Right lobe of liver (tissue), 6 donors: ENCODE measurements at regions not wholly inside any gene's neighbourhood (a gene's known extent, or its start where the extent isn't known, plus 50 kb on each side); places are given as distances from the start of the nearest gene placed in this dataset.
A peak's percentile ranks its signal among the peaks of the same experiment; 100 is the strongest.

ENCODE experiments used
- ATAC-seq, 4 donors: fragments of 200-7000 bp; cut with Tn5 transposase; one replicate each; pipeline ENCODE4 v1.9.1; 2020; ENCODE audit warnings: mild to moderate bottlenecking in 4 of 4, moderate library complexity in 4 of 4
- DNase-seq, 3 donors: peaks; one replicate each; pipeline ENCODE4 v3.0.0-alpha.2; 2020
- H3K27ac ChIP-seq, 3 donors: fragments of 200-600 bp; one replicate each; pipeline ENCODE4 v1.8.0; 2022
- H3K27me3 ChIP-seq, 2 donors: fragments of 200-600 bp; one replicate each; pipeline ENCODE4 v1.8.0; 2022
- H3K36me3 ChIP-seq, 4 donors: fragments of 200-600 bp; sonication (generic) in 1 of 4; one replicate each; pipeline versions ENCODE4 v1.5.1 to v1.8.0; 2017 to 2022; ENCODE audit warnings: control low read depth in 1 of 4
- H3K4me1 ChIP-seq, 4 donors: fragments of 200-600 bp; sonication (generic) in 1 of 4; one replicate each; pipeline versions ENCODE4 v1.5.1 to v1.8.0; 2017 to 2022; ENCODE audit warnings: control low read depth in 1 of 4
- H3K4me3 ChIP-seq, 3 donors: fragments of 200-600 bp; one replicate each; pipeline ENCODE4 v1.8.0; 2022
- H3K9me3 ChIP-seq, 4 donors: fragments of 200-600 bp; sonication (generic) in 1 of 4; one replicate each; pipeline versions ENCODE4 v1.5.1 to v1.8.0; 2017 to 2022; ENCODE audit warnings: control low read depth in 1 of 4
- CTCF ChIP-seq, 4 donors: fragments of 200-600 bp in 3 of 4; fragments of 450-650 bp in 1 of 4; IDR thresholded peaks; one replicate each; pipeline versions ENCODE4 v1.5.1 to v1.8.0; 2016 to 2022; ENCODE audit warnings: antibody characterized with exemption in 4 of 4, mild to moderate bottlenecking in 2 of 4
- POLR2A ChIP-seq: fragments of 450-650 bp; IDR thresholded peaks from one replicate; pipeline ENCODE4 v1.6.1; 2017; ENCODE audit warnings: antibody characterized with exemption, mild to moderate bottlenecking
- WGBS: methylation state at CpG from one replicate; pipeline ENCODE4 v1.1.6; 2018; ENCODE audit warnings: low coverage, low lambda C conversion rate; ENCODE audit not compliant: insufficient coverage; ENCODE audit errors: missing lambda C conversion rate; 5-methylcytosine and 5-hydroxymethylcytosine counted together
- intact Hi-C, 2 donors: fragments of 100-400 bp; cut with DNase I; formaldehyde crosslinking; loops; one replicate each; pipeline versions ENCODE4 v1.11.2 to v1.14.1; 2022
- donor health status: DM: no; HTN: yes; CAD: no.
- donor health status: DM: no; HTN: no; CAD: no.
- donor health status: DM: no; HTN: no; CAD: no.
- donor health status: DM: no; HTN: yes; CAD: no.
- donor health status: DM: no; HTN: yes; CAD: no.

- WGBS, result no CpG with 5 or more reads among the region's 2 CpGs
- no peaks in the 10 kb centered on the region for H3K36me3 ChIP-seq
- H3K4me1 ChIP-seq, result no peaks in the 10 kb centered on the region
- H3K27ac ChIP-seq, result no peak overlapping the region
- H3K27me3 ChIP-seq, result no peaks in the 10 kb centered on the region
- intact Hi-C loops, result no loop called here
- ATAC-seq, result no peak
- no peaks in the 10 kb centered on the region for H3K9me3 ChIP-seq
- H3K4me3 ChIP-seq, result no peak overlapping the region
- no peak for DNase-seq
- no peak for TF ChIP-seq POLR2A
- no peak for TF ChIP-seq CTCF (IDR thresholded peaks at IDR 0.05)
Observed at GRCh38 chr1:213585402-213585801, 402.4 kb upstream of the PROX1 start.

- H3K4me1 ChIP-seq, result no peaks in the 10 kb centered on the region
- no peak overlapping the region for H3K4me3 ChIP-seq
- no peak for ATAC-seq
- intact Hi-C loops, result no loop called here
- no peaks in the 10 kb centered on the region for H3K36me3 ChIP-seq
- TF ChIP-seq POLR2A (no peak), CTCF (IDR thresholded peaks at IDR 0.05) (no peak)
- H3K27me3 ChIP-seq, result no peaks in the 10 kb centered on the region
- DNase-seq, result no peak
- no peak overlapping the region for H3K27ac ChIP-seq
- 56% methylated on average over 6 of the region's 6 CpGs for WGBS
- H3K9me3 ChIP-seq, result no peaks in the 10 kb centered on the region
Observed at GRCh38 chr1:213585959-213586586, 401.7 kb upstream of the PROX1 start.

GRCh38 chr1:213586587-213586972 lies 401.2 kb upstream of the PROX1 start:
- Histone ChIP-seq H3K9me3 (no peaks in the 10 kb centered on the region), H3K4me1 (no peaks in the 10 kb centered on the region), H3K27ac (no peak overlapping the region), H3K36me3 (no peaks in the 10 kb centered on the region), H3K27me3 (no peaks in the 10 kb centered on the region), H3K4me3 (no peak overlapping the region)
- WGBS, result no CpG with 5 or more reads among the region's 1 CpG
- no peak for TF ChIP-seq POLR2A
- no peak for TF ChIP-seq CTCF (IDR thresholded peaks at IDR 0.05)
- ATAC-seq (peak in 1 of 4 donors; percentile 47), DNase-seq (no peak)
- intact Hi-C loops, result no loop called here

- Histone ChIP-seq H3K4me3 (no peak overlapping the region), H3K36me3 (no peaks in the 10 kb centered on the region), H3K9me3 (no peaks in the 10 kb centered on the region), H3K4me1 (no peaks in the 10 kb centered on the region), H3K27me3 (no peaks in the 10 kb centered on the region), H3K27ac (no peak overlapping the region)
- ATAC-seq (no peak), DNase-seq (no peak)
- intact Hi-C loops, result no loop called here
- 89% methylated on average over 7 of the region's 7 CpGs for WGBS
- no peak for TF ChIP-seq POLR2A
Observed at GRCh38 chr1:213596729-213597128, 391.0 kb upstream of the PROX1 start.

- 84% methylated on average over 3 of the region's 3 CpGs for WGBS
- no peak overlapping the region for H3K4me3 ChIP-seq
- H3K27ac ChIP-seq, result no peak overlapping the region
- TF ChIP-seq CTCF (IDR thresholded peaks at IDR 0.05) (no peak), POLR2A (no peak)
- no peaks in the 10 kb centered on the region for H3K9me3 ChIP-seq
- no peaks in the 10 kb centered on the region for H3K27me3 ChIP-seq
- H3K4me1 ChIP-seq, result no peaks in the 10 kb centered on the region
- no peaks in the 10 kb centered on the region for H3K36me3 ChIP-seq
- no peak for ATAC-seq
- intact Hi-C loops, result no loop called here
- no peak for DNase-seq
Observed at GRCh38 chr1:213598263-213598662, 389.5 kb upstream of the PROX1 start.
